ENCODE measurements at regions not wholly inside any gene's neighbourhood (a gene's known extent, or its start where the extent isn't known, plus 50 kb on each side); places are given as distances from the start of the nearest gene placed in this dataset.

GRCh38 chr20:56861590-56861989 lies 232.5 kb downstream of the TFAP2C start:
- Histone ChIP-seq H3K4me1 (ENCODE audit: insufficient read depth) (peaks cover 16% of the 10 kb centered on the region), H3K9me3 (ENCODE audit: low read depth) (no peaks in the 10 kb centered on the region), H3K27ac (no peak overlapping the region), H3K27me3 (peaks cover 17% of the 10 kb centered on the region), H3K36me3 (replicated peaks; ENCODE audit: insufficient read depth, low read depth) (no peaks in the 10 kb centered on the region), H3K4me3 (no peak overlapping the region), H2AFZ (no peak overlapping the region), H3K9me2 (replicated peaks; ENCODE audit: insufficient read depth) (no peaks in the 10 kb centered on the region), H4K20me1 (ENCODE audit: insufficient read depth, poor library complexity, severe bottlenecking) (no peaks in the 10 kb centered on the region), H3K4me2 (no peak overlapping the region), H3K79me2 (no peaks in the 10 kb centered on the region)
- 51% methylated on average over 6 of the region's 6 CpGs for WGBS (ENCODE audit: low lambda C conversion rate, missing lambda C conversion rate)
- no peak for TF ChIP-seq CTCF (IDR thresholded peaks at IDR 0.05; ENCODE audit: poor library complexity)
- no peak for TF ChIP-seq EZH2phosphoT487 (IDR thresholded peaks at IDR 0.05; ENCODE audit: low read depth, severe bottlenecking, unreplicated experiment)
- no peak for TF ChIP-seq EZH2 (IDR thresholded peaks at IDR 0.05; ENCODE audit: borderline replicate concordance)
- DNase-seq (ENCODE audit: low spot score), result no peak

DNA sequence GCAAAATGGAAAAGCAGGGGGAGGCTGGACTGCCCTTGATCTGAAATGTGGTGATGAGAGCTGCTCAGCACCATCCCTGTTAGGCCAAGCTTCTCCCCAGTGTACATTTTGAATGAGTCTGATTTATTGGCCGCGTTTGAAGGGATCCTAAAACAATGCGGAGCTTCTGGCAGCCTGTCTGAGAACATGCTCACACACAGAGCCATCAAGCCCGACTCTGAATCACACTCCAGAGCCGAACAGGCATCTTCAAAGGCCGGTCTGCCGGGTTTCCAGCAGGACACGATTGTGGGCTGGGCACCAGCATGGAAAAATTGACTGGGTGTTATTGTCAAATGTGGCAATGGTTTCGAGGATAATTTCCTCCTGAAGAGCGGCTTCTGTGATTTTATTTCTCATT lies 235.9 kb downstream of the TFAP2C start:
- Histone ChIP-seq H2AFZ (no peak overlapping the region), H3K4me2 (no peak overlapping the region), H3K4me3 (no peak overlapping the region), H3K27ac (no peak overlapping the region), H3K9me3 (ENCODE audit: low read depth) (no peaks in the 10 kb centered on the region), H3K9me2 (replicated peaks; ENCODE audit: insufficient read depth) (no peaks in the 10 kb centered on the region), H3K27me3 (peaks cover 17% of the 10 kb centered on the region), H4K20me1 (ENCODE audit: insufficient read depth, poor library complexity, severe bottlenecking) (no peaks in the 10 kb centered on the region), H3K4me1 (ENCODE audit: insufficient read depth) (peaks cover 5% of the 10 kb centered on the region), H3K36me3 (replicated peaks; ENCODE audit: insufficient read depth, low read depth) (no peaks in the 10 kb centered on the region), H3K79me2 (no peaks in the 10 kb centered on the region)
- WGBS (ENCODE audit: low lambda C conversion rate, missing lambda C conversion rate), result 48% methylated on average over 10 of the region's 10 CpGs
- TF ChIP-seq EZH2phosphoT487 (IDR thresholded peaks at IDR 0.05; ENCODE audit: low read depth, severe bottlenecking, unreplicated experiment) (no peak), CTCF (IDR thresholded peaks at IDR 0.05; ENCODE audit: poor library complexity) (no peak), EZH2 (IDR thresholded peaks at IDR 0.05; ENCODE audit: borderline replicate concordance) (no peak)
- DNase-seq (ENCODE audit: low spot score), result no peak

GRCh38 chr20:56867128-56867527 lies 238.0 kb downstream of the TFAP2C start:
- H3K9me2 ChIP-seq (replicated peaks; ENCODE audit: insufficient read depth), result no peaks in the 10 kb centered on the region
- H3K27ac ChIP-seq, result no peak overlapping the region
- H4K20me1 ChIP-seq (ENCODE audit: insufficient read depth, poor library complexity, severe bottlenecking), result no peaks in the 10 kb centered on the region
- no peaks in the 10 kb centered on the region for H3K9me3 ChIP-seq (ENCODE audit: low read depth)
- H3K27me3 ChIP-seq, result peaks cover 6% of the 10 kb centered on the region
- H3K4me2 ChIP-seq, result no peak overlapping the region
- no peak overlapping the region for H2AFZ ChIP-seq
- H3K79me2 ChIP-seq, result no peaks in the 10 kb centered on the region
- H3K4me1 ChIP-seq (ENCODE audit: insufficient read depth), result no peaks in the 10 kb centered on the region
- H3K36me3 ChIP-seq (replicated peaks; ENCODE audit: insufficient read depth, low read depth), result no peaks in the 10 kb centered on the region
- TF ChIP-seq CTCF (IDR thresholded peaks at IDR 0.05; ENCODE audit: poor library complexity) (no peak), EZH2phosphoT487 (IDR thresholded peaks at IDR 0.05; ENCODE audit: low read depth, severe bottlenecking, unreplicated experiment) (no peak), EZH2 (IDR thresholded peaks at IDR 0.05; ENCODE audit: borderline replicate concordance) (no peak)
- H3K4me3 ChIP-seq, result no peak overlapping the region
- DNase-seq (ENCODE audit: low spot score), result no peak
- WGBS (ENCODE audit: low lambda C conversion rate, missing lambda C conversion rate), result 67% methylated on average over 4 of the region's 4 CpGs

DNA sequence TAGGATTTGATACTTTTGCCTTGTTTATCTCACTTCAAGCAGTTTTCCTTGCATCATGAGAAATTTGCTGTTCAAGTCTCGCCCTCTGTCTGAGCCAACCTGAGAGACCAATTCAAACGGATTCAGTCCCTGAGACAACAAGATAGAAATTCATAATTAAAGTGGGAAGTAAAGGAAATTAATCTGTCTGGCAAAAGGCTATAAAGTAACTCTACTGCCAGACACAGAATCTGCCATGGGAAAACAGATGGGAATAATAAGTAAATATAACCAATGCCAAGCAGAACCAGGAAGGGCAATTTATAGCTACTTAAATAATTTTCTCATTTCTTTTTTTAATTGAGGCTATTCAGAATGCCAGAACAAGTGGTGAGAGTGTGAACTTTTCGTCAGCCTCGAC lies 239.6 kb downstream of the TFAP2C start:
- WGBS (ENCODE audit: low lambda C conversion rate, missing lambda C conversion rate), result 82% methylated on average over 4 of the region's 4 CpGs
- TF ChIP-seq EZH2phosphoT487 (IDR thresholded peaks at IDR 0.05; ENCODE audit: low read depth, severe bottlenecking, unreplicated experiment) (no peak), CTCF (IDR thresholded peaks at IDR 0.05; ENCODE audit: poor library complexity) (no peak), EZH2 (IDR thresholded peaks at IDR 0.05; ENCODE audit: borderline replicate concordance) (no peak)
- H3K9me3 ChIP-seq (ENCODE audit: low read depth), result no peaks in the 10 kb centered on the region
- no peaks in the 10 kb centered on the region for H3K79me2 ChIP-seq
- H4K20me1 ChIP-seq (ENCODE audit: insufficient read depth, poor library complexity, severe bottlenecking), result no peaks in the 10 kb centered on the region
- no peak overlapping the region for H3K4me2 ChIP-seq
- no peaks in the 10 kb centered on the region for H3K4me1 ChIP-seq (ENCODE audit: insufficient read depth)
- DNase-seq (ENCODE audit: low spot score), result no peak
- H3K4me3 ChIP-seq, result no peak overlapping the region
- H3K9me2 ChIP-seq (replicated peaks; ENCODE audit: insufficient read depth), result no peaks in the 10 kb centered on the region
- H3K27me3 ChIP-seq, result no peaks in the 10 kb centered on the region
- H3K27ac ChIP-seq, result no peak overlapping the region
- H2AFZ ChIP-seq, result no peak overlapping the region
- no peaks in the 10 kb centered on the region for H3K36me3 ChIP-seq (replicated peaks; ENCODE audit: insufficient read depth, low read depth)
